Aorta (tissue), 5 donors: ENCODE measurements at regions not wholly inside any gene's neighbourhood (a gene's known extent, or its start where the extent isn't known, plus 50 kb on each side); places are given as distances from the start of the nearest gene placed in this dataset.
A peak's percentile ranks its signal among the peaks of the same experiment; 100 is the strongest.

ENCODE experiments used
- ATAC-seq: fragments of 200-7000 bp; cut with Tn5 transposase; one replicate; pipeline ENCODE4 v1.9.1; 2022; ENCODE audit warnings: moderate library complexity; ENCODE audit not compliant: low FRiP score
- DNase-seq, 2 donors: peaks; one replicate each; pipeline ENCODE4 v3.0.0-alpha.2; 2020
- H3K27ac ChIP-seq, 2 donors: one replicate each; pipeline ENCODE4 v1.5.1; 2013; ENCODE audit warnings: low read length in 2 of 2, mild to moderate bottlenecking in 2 of 2, moderate library complexity in 2 of 2, control low read depth in 1 of 2, inconsistent platforms in 1 of 2, low read depth in 1 of 2
- H3K27me3 ChIP-seq, 2 donors: one replicate each; pipeline ENCODE4 v1.6.1; 2013; ENCODE audit warnings: control low read depth in 1 of 2, low read length in 1 of 2, mild to moderate bottlenecking in 1 of 2, moderate library complexity in 1 of 2; ENCODE audit not compliant: insufficient read depth in 2 of 2, control insufficient read depth in 1 of 2
- H3K36me3 ChIP-seq, 2 donors: one replicate each; pipeline ENCODE4 v1.6.1; 2013; ENCODE audit warnings: control low read depth in 1 of 2, low read length in 1 of 2, mild to moderate bottlenecking in 1 of 2; ENCODE audit not compliant: insufficient read depth in 2 of 2, control insufficient read depth in 1 of 2
- H3K4me1 ChIP-seq, 2 donors: one replicate each; pipeline ENCODE4 v1.6.1; 2013; ENCODE audit warnings: low read length in 2 of 2, control low read depth in 1 of 2, mild to moderate bottlenecking in 1 of 2, moderate library complexity in 1 of 2; ENCODE audit not compliant: insufficient read depth in 2 of 2, control insufficient read depth in 1 of 2
- H3K4me3 ChIP-seq, 2 donors: one replicate each; pipeline ENCODE4 v1.5.1; 2013; ENCODE audit warnings: low read length in 2 of 2, control low read depth in 1 of 2, mild to moderate bottlenecking in 1 of 2
- H3K9me3 ChIP-seq: one replicate; pipeline ENCODE4 v1.6.1; 2013; ENCODE audit warnings: mild to moderate bottlenecking, low read length; ENCODE audit not compliant: control insufficient read depth
- WGBS, 2 donors: extraction: QIAGEN DNeasy Blood & Tissue Kit; methylation state at CpG; one replicate each; pipeline ENCODE4 v1.1.7; 2013; 5-methylcytosine and 5-hydroxymethylcytosine counted together
- intact Hi-C, 2 donors: fragments of 100-400 bp; cut with DNase I; formaldehyde crosslinking; loops; one replicate each; pipeline versions ENCODE4 v1.14.2 to v1.15.0; 2022
- donor health status: healthy with polysubstance abuse.
- donor health status: Bipolar disorder and iron deficiency.
- donor health status: DM: no; HTN: no; CAD: no.
- donor health status: DM: no; HTN: no; CAD: no.
- donor health status: DM: yes; HTN: yes; CAD: no.

- Histone ChIP-seq H3K27ac (no peak overlapping the region), H3K4me1 (no peaks in the 10 kb centered on the region), H3K27me3 (no peaks in the 10 kb centered on the region), H3K4me3 (no peak overlapping the region), H3K36me3 (no peaks in the 10 kb centered on the region), H3K9me3 (no peaks in the 10 kb centered on the region)
- intact Hi-C loops, result loop anchor here in 1 of 2 donors (5.0 kb wide), 1 partner anchor 54 kb away; no protein-coding TSS in a partner anchor
- ATAC-seq, result peak; percentile 8
- 29 to 42% methylated on average over 19 of the region's 19 CpGs for WGBS, 2 donors
- peak in 1 of 2 donors; percentile 55 for DNase-seq
Observed at GRCh38 chr20:50455656-50456451, 54.3 kb upstream of the PTPN1 start.

DNA sequence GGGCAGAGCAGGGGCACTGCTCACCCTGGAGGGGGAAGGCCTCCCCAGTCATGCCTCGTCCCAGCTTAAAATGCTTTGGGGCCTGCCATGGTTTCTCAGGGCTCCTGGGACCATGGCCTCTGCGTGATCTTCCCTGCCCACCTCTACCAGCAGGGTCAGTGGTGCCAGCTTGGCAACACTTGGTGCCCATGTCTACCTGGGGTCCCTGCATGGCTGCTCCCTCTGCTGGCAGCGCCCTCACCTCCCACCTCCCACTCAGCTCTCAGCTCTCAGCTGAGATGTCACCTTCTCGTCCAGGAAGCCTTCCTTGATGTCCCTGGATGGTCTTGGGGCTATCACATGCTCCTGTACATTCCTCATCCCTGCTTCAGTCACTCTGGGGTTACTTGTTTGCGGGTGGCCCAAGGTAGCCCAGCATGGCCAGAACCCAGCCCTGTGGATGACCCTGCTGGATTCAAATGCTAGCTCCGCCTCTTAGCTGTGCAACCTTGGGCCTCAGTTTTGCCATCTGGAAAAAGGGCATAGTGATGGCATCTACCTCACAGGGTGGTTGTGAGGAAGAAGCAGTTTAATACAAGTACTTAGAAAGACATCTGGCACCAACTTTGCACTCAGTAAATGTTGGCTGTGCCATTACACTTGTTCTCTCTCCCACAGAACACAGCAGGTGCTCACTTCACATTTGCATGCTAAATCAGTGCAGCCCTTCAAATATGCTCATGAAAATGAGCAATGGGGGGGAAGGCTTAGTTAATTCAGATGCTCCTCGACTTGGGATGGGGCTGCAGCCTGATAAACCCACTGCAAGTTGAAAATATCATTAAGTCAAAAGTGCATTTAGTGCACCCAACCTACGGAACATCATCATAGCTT, 53.5 kb upstream of the PTPN1 start:
- no peaks in the 10 kb centered on the region for H3K9me3 ChIP-seq
- 89 to 90% methylated on average over 8 of the region's 8 CpGs for WGBS, 2 donors
- DNase-seq, result peak in 1 of 2 donors; percentile 41
- H3K27ac ChIP-seq, result no peak overlapping the region
- H3K4me1 ChIP-seq, result no peaks in the 10 kb centered on the region
- H3K27me3 ChIP-seq, result no peaks in the 10 kb centered on the region
- no peak overlapping the region for H3K4me3 ChIP-seq
- no peak for ATAC-seq
- H3K36me3 ChIP-seq, result no peaks in the 10 kb centered on the region
- intact Hi-C loops, result loop anchor here in 1 of 2 donors (5.0 kb wide), 1 partner anchor 54 kb away; no protein-coding TSS in a partner anchor

DNA sequence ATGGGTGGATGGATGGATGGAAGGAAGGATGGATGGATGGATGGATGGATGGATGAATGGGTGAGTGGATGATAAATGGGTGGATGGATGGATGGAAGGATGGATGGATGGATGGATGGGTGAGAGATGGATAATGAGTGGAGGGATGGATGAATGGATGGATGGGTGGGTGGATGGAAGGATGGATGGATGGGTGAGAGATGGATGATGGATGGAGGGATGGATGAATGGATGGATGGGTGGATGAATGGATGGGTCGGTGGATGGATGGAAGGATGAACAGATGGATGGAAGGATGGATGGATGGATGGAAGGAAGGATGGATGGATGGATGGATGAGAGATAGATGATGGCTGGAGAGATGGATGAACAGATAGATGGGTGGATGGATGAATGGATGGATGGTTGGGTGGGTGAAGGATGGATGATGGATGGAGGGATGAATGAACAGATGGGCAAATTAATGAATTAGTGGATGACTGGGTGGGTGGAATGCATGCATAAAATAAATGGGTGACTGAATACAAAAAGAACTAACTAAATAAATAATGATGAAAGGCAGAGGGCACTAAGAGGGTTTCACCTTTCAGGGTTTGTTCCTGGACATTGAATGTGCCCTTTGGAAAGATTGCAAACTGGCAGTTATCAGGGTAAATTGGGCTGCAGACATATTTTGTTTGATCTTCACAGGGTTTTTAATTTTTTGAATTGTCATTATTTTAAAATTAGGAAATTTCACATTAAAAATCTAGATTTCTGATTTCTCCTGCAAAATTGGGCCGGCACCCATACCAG, 50.9 kb upstream of the PTPN1 start:
- Histone ChIP-seq H3K27ac (no peak overlapping the region), H3K27me3 (no peaks in the 10 kb centered on the region), H3K36me3 (no peaks in the 10 kb centered on the region), H3K9me3 (no peaks in the 10 kb centered on the region), H3K4me1 (no peaks in the 10 kb centered on the region), H3K4me3 (no peak overlapping the region)
- ATAC-seq (no peak), DNase-seq (no peak)
- intact Hi-C loops, result loop anchor here in 1 of 2 donors (5.0 kb wide), 1 partner anchor 57 kb away; no protein-coding TSS in a partner anchor
- WGBS, 2 donors, result 100% methylated on average over 2 of the region's 2 CpGs

DNA sequence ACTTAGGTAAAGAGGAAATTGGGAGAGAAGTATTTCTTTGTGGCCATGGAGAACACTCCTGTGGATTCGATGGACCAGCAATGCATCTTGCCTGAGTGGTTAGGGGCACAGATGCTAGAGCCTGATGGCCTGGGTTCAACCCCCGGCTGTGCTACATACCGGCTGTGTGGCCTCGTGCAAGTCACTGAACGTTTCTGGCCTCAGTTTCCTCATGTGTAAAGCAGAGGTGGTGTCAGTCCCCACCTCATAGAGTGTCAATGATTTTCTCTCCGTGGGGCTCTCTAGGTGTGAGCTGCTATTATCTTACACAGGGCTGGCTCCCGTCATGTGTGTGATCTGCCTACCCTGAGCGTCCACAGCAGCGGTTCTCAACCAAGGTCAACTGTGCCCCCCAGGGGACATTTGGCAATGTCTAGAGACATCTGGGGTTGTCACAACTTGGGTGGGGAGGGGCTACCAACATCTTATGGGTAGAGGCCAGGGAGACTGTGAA, 50.0 kb upstream of the PTPN1 start:
- Histone ChIP-seq H3K4me1 (no peaks in the 10 kb centered on the region), H3K4me3 (no peak overlapping the region), H3K36me3 (no peaks in the 10 kb centered on the region), H3K9me3 (no peaks in the 10 kb centered on the region), H3K27me3 (no peaks in the 10 kb centered on the region), H3K27ac (no peak overlapping the region)
- no peak for DNase-seq
- intact Hi-C loops, result loop anchor here (1.0 to 5.0 kb wide), 3 partner anchors 78 to 271 kb away; no protein-coding TSS in a partner anchor
- WGBS, 2 donors, result 78 to 87% methylated on average over 9 of the region's 9 CpGs
- peak; percentile 16 for ATAC-seq
